ENCODE measurements at regions not wholly inside any gene's neighbourhood (a gene's known extent, or its start where the extent isn't known, plus 50 kb on each side); places are given as distances from the start of the nearest gene placed in this dataset.
"Not testable (repeated sequence)": the region's sequence is repeated elsewhere in the genome, so short reads cannot be mapped to it uniquely, and the experiment has no call there.

DNA sequence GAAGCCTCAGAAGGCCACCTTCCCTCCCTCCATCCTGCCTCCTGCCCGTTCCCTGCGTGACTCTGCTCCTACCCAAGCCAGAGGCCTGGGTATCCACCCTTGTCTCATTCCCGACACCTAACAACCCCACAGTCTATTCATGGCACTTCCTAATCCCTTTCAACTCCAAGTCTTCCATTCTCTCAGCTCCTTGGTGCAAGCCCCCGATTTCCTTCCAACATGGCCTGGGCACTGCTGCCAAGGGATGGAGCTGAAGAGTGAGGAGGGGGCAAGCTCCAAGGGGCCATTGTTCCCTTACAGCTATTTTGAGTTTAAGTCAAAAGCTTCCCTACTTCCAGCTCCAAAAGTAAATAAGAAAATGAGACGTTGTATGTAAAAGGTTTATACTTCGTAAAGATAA is 84.8 kb upstream of the ASB18 start:
- no peak for DNase-seq

DNA sequence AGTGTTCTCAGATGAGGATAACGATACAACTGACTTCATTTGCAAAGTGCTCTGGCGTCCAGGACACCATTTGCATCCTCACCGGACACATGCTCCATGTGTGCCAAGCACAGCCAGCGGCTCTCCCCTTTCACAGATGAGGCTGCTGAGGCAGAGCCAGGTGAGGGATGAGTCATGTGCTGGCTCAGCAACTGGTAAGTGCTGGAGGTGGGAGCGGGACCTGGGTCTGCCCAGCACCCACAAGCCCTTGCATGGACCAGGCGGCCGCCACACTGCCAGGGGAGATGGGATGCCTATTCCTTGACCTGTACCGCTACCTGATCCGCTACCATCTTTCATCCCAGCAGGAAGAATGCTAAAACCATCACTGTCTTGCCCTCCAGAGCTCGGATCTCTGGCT is 86.2 kb upstream of the ASB18 start:
- DNase-seq: no peak

DNA sequence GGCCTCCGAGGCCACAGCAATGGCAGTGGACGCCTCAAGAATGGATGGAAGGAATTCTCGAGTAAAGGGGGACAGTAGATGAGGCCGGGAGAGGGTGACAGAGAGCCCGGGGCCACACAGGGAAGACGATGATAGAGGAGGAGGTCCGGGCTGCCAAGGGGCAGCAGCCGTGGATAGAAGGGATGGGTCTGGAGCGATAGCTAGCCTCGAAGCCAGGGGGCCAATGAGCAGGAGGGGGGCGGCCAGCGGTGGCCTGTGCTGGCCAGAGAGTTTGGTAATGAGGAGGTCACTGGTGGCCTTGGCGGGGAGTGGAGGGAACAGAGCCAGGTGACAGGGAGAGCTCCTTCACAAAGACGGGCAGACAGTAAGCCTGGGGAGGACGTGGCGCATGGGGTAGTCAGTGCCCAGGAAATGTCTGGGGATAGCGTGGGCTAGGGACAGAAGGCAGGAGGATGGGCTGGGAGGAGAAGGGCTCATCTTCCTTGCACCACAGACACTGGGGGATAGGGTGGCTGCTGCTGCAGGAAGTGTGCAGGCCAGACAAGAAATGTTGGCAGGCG is 87.8 kb upstream of the ASB18 start:
- no peak for DNase-seq

DNA sequence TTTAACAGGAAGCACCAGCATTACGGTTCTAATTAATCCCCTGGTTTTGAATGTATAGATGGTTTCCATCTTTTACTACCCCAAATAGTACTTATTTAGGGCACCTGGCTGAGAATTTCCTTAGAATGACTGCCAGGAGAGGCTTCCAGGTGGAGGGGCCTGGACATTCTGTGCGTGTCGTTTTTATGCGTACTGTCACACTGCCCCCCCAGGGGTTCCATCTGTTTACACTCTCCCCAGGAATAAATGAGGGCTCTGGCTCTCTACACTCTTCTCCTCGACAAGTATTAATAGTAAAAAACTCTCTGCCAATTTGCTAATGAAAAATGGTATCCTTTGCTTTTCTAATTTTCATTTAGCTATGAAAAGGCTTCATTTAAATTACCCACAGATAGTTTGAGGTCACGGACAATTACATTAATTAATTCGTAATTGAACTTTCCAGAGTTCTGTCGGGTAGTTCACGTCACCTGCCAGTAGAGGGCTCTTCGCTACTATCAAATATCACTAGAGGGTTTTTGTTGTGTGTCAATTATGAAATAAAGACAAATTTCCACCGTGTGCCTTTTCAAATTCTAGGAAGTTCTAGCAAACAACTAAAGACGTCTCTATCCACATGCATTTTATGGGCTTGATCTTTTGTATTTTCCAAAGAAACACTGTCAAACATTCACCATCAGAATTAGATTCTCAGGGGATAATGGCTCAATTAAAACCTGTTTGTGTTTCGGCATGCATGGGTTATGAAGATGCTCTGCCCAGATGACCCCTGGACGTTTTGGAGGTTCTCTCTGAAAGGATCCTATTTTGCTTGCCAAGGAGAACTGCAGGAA is 88.8 kb upstream of the ASB18 start:
- DNase-seq: peak; percentile 3

DNA sequence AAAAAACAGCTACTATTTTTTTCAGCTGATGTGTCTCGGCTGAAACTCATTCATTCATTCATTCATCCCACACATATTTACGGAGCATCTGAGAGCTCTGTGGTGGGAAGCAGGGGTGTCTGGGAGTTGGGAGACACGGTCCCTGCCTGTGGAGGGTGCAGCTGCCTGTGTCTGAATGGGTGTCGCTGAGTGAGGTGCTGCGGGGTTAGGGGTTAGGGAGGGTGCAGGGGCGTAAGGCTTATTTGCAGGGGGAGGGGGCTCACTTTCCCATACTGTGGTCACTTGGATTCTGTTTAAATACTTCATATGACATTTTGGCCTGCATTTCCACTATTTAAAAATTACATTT is 89.4 kb upstream of the ASB18 start:
- DNase-seq: no peak

DNA sequence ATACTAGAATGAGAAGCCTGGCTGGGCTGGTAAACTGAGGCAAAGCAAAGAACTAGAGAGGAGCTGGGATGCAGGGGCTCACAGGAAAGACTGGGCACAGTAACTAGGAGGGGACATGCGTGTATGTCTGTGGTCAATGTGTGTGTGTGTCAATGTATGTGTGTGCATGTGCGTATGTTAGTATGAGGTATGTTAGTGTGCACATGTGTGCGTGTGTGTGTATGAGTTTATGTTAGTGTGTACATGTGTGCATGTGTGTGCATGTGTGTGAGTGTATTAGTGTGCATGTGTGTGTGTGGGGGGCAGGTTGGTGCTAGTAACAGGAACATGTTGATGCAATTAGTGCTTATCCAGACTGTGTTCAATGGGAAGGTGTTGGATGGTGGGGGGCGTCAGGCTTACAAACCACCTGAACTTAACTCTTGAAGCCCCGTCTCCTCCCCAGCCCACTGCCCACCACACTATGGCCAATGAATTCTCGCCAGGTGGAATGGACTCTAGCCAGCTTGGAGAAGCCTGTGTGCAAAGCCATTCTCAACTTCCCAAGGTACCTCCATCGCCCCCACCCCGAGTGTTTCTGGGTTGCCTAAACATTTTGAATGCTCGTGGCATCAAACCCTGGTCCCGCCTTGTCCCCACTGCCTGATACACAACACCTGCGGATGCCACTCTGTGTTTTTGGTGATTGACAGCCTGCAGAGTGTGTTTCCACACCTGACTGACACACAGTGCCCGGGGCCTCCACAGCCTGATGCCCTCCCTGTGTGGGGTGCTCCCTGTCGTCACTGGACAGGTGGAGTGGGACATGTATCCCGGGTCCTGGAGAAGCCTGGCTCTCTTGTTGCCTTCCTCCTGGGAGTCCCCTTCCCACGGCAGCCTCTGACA is 90.1 kb upstream of the ASB18 start:
- DNase-seq: no peak

DNA sequence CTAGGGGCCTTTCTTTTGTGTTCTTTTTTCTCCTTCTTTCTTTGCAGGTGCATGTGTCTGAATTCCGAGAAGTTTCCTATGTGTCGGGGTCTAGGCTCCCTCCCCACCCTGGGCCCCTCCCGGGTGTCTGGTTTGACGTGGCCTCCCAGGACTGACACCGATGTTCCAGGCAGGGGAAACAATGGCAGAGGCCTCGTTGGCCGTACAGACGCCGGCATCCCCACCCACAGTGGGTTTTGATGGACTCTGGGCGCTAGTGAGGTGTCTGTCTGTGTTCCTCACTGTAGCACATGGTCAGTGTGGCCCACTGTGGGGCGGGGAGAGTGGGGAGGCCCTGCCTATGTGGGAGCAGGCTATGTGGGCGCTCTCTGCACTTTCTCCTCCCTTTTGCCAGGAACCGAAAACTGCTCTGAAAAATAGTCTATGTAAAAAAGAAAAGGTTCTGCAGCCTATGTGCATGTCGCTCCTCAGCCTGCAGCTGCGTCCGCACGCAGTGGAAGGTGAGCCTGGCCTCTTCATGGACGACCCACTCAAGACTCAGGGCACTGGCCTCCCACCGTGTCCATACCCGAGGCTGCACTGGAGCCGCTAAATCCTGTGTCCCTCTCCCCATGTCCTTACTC is 90.9 kb upstream of the ASB18 start:
- DNase-seq: no peak

DNA sequence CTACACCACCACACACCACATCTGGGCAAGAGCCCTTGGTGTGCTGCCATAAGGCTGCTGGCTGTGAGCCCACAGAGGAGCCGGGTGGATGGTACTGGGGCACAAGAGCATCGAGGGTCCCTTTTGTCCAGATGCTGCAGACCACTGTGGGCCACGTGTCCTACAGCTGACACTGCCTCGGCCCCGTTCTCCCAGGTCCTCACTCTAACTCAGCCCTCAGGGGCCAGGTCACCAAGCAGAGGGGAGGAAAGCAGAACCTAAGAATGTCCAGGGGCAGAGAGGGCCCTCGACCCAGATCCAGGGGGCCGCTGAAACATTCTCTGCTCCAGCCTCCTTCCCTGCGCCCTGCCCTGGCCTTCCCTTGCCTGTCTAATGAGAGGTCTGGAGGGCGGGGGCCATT is 91.7 kb upstream of the ASB18 start:
- DNase-seq: no peak

DNA sequence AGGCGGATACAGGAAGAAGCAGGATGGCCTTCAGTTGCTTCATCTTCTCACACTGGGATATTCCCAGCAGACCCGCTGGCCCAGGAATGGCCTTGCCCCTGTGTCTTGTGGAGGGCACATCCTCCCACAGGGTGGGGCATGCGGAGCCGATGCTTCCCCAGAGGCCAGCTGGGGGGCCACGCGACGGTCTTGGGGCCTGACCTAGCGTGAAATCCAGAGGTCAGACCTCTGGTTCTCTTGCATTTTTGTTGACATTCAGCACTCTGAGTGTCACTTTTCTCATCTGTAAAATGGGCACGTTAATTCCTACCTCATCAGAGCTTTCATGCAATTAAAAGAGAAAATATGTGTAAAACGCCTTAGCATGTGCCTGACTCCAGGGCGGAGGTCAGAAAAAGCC is 92.1 kb upstream of the ASB18 start:
- not testable (repeated sequence) for DNase-seq

DNA sequence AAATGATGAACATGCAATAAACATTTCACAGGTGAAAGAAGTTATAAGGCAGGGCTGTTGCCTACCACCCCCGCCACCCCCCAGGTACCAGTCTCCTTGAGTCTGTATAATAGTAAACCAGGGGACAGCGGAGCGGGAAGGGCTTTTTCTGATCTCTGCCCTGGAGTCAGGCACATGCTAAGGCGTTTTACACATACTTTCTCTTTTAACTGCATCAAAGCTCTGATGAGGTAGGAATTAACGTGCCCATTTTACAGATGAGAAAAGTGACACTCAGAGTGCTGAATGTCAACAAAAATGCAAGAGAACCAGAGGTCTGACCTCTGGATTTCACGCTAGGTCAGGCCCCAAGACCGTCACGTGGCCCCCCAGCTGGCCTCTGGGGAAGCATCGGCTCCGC is 94.3 kb upstream of the ASB18 start:
- DNase-seq: not testable (repeated sequence)

DNA sequence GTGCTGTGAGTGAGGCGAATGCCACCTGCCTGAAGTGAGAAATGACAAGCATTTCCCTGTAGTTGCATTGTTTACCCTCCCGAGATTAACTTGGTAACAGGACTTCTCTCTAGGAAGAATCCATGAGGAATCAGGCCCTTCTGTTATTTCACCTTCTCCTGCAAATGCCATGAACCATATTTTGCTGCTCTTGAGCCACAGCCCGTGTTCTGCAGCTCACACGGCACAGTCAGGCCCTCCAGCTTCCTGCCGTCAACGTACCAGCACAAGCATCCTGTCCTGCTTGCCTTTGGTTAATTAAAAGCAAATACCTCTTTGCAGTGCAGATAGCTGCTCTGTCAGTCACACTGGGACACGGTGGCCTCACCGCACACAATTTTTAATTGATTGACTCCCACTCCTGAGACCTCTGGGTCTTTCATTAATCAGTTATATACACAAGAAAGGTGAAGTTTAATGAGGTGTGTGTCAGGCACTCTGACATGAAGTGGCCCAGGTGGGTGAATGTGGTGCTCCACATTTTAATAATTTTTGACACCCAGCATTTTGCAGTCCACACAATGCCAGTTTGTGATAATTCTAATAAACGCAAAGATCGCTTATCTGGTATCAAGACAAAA is 95.3 kb upstream of the ASB18 start:
- peak; percentile 6 for DNase-seq

DNA sequence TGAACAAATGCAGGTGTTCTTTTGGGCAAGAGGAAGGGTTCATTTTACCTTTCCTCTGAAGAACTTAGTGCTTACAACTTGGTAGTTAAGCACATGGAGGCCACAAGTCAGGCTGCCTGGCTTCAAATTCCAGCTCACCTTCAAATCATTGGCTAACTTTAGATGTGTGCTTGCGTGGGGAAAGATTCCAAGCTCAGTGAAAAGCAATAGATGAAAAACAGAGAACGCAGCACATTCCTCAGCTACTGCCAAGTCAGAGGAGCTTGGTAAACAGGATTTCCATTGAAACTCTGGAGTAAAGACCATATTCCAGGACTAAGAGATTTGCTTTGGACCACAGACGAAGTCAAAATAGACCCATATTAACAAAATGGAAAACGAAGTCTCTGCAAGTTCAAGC is 96.3 kb upstream of the ASB18 start:
- no peak for DNase-seq

DNA sequence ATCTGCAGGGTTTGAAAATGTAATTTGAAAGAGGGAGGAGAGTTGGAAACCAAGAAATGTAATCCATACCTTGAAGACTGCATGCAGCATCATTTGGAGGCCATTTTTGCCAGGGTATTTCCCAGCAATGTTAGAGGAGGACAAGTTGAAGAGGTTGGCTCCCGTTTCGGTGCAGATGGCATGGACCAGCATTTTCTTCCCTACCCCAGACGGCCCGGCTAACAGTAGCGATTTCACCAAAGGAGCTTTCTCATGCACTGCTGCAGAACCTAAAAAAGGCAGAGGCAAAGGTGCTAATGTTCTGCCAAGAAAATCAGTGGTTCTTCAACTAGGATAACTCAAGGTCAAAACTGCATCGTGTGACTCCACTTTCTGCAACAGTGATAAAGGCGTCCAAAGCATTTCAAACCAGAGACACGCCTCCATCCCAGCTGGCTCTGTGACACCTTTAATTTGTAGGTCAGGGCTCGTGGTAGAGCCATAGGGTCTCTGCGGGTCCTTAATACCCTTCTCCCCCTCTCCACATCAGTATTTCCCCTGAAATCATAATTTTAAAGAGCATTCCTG is 99.6 kb upstream of the ASB18 start:
- DNase-seq: no peak

DNA sequence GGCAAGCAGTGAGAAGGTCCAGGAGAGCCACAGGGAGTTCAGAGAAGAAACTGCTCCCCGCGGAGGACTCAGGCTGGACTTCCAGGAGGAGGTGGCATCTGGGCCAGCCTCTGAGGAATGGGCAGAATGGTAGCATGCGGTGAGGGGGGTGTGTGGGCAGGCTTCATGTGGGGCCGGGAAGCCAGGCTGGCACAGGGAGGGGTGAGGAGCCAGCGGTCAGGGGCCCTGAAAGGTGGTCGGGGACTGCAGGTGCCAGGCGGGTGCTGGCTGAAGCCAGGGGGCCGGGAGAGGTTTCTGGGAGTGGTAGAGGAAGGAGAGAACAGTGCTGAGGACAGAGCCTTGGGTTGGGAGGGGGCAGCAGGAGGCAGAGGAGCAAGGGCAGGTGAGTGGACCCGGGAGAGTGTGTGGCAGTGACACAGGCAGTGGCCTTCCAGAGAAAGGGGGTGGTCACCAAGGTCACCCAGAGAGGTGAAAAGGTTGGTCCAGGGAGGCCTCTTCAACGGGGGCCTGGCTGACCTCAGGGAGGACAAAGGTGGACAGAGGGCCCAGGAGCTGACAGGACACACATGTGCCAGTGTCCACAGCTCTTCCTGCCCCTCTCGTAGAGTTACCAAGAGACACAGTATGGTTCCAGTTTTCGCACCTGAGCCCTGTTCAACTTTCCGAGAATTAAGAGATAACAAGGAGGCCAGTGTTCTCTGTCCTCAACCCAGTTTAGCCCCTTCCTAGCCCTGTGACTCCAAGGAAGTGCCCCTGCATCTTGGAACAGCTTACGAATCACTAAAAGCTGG is 101.2 kb upstream of the ASB18 start:
- no peak for DNase-seq

DNA sequence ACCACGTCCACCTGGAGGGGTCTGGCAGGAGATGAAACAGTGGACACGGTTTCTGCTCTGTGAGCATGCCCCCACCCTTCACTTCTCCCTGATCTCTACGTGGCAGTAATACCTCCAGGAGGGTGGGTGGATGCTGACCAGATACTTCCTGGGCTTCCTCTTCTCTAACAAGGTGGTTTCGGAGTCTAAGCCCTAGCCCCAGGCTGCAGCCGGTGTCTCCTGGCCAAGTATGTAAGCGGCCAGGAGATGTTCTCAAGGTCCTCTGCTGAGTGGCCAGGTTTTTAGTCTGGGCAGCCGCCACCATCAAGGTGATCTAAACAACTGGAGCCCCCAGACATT is 101.8 kb upstream of the ASB18 start:
- no peak for DNase-seq

DNA sequence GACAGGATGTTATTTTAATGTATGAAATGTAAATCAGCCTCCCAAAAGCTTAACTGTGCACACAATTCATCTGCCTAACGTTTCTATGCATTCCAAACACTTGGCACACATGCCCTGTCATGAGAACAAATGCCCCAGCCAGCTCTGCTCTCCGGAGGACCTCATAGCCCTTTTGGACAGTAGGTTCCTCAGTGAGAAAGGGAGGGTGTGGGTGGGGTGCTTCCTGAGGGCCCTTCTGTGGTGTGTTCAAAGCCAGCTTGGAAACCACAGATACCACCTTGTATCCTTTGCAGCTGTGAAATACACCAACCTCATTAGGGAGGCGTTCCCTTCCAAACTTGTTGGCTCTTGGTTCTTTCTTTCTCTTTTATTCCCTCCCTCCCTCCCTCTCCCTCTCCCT is 102.2 kb upstream of the ASB18 start:
- DNase-seq: no peak

DNA sequence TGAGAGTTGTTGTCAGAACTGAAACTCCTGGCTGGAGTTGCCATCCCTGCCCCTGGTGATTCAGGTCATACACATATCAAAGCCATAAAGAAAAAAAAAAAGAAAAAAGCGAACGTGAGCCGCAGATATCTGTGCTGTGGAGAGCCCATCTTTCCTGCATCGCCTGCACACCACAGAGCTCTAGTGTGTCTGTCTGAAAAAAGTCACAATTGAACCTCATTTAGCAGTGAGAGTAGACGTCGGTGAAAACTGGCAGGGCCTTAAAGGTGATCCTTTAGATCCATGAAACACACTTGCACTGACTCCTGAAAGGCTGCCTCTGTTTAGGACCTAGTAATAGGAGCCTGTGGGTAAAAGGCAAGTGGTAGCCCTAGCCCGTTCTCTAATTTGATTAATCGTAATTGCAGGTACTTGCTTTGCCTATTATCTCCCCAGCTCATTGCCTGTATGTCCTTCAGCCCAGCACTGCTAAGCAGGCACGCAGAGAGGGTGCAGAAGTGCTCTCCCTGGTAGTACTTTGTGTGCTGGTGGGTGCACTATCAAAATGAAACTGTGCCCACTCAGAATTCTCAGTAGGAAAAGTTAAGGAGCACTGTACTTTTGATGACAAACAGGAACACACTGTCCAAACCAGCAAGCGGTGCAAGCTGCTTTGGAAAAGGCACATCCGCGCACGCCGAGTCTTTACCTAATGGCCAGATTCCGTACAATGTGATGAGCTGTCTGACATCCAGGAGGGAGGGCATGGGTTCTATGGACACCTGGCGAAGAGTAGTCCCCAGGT is 103.5 kb upstream of the ASB18 start:
- no peak for DNase-seq

DNA sequence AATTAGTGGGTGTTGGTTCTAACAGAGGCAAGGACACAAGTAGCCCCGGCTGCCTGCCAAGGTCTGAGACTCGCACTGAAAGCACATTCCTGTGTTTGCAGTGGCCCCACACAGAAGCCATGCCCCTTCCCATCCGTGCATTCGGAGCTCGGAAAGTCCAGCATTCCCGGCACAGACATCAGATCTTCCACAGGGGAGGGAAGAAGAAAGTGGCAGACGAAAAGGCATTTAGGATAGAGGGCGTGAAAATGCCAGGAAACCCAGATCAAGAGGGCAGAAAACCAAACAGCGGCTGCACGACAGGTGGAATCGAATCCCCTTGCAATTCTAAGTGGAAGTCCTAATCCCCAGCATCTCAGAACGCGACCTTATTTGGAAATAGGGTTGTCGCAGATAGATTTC is 105.5 kb upstream of the ASB18 start:
- peak; percentile 52 for DNase-seq

DNA sequence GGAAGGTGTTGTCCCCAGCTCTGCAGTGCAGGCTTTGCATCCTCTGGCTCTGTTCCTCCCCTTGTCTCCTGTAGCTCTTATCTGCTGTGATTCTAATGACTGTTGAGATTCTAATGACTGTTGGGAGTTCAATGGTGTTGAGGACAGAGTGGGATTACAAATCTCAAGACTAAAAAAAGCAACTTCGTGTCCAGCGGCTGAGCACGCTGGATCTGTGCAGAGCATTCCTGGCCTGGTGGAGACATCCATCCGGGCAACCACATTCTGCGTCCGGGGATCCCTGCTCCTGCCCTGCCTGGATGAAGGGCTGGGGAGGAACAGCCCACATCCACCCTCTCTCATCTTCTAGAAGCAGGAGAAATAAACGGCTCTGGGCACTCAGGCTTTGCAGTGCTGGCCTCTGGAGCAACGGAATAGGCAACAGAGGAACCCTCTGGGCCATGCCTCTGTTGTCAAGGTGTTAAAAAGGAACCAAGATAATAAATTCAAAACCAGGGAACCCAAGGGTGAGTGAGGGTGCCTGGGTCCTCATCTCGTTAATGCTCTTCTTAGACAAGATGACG is 106.7 kb upstream of the ASB18 start:
- DNase-seq: no peak

DNA sequence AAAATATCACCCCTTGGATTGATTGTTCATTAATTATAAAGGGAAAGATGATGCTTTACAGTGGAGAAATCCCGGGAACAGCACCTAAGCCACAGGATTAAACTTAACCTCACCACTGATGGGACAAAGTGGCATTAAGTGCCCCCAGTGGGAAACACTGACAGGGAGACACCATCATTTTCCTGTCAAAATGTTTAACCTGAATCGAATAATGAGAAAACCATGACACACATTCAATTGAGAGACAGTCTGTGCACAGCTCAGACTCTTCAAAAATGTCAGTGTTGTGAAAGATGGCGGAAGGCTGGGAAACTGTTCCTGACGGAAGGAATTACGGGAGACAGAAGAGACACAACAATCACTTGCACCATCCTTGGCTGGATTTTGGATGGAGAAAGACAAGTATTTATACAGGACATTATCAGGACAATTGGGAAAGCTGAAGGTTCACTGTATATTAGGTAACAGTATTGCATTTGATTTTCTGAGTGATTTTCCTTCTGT is 111.8 kb upstream of the ASB18 start:
- DNase-seq: no peak

Data from NCI-H1092 treated with DMSO at 0.1 percent for 48 hours (cell line).